MCF 10A (cell line): ENCODE measurements at regions not wholly inside any gene's neighbourhood (a gene's known extent, or its start where the extent isn't known, plus 50 kb on each side); places are given as distances from the start of the nearest gene placed in this dataset.
A peak's percentile ranks its signal among the peaks of the same experiment; 100 is the strongest.
"Not testable (repeated sequence)": the region's sequence is repeated elsewhere in the genome, so short reads cannot be mapped to it uniquely, and the experiment has no call there.

Experiments
- BruUV-seq: library from RNA; stranded (reverse); fragments of 400-500 nt; replicated peaks from 2 replicates; lab custom pipeline; 2021; lab: Mats Ljungman, UMichigan
- CTCF ChIA-PET: fragments of 300-600 bp; sonication (Branson Sonifier 250); formaldehyde crosslinking; extraction: SDS; loops from one replicate; lab custom pipeline; 2021; ENCODE audit warnings: antibody characterized with exemption, inconsistent platforms; lab: Yijun Ruan, JAX
- POLR2A ChIA-PET: fragments of 300-600, 350-650 bp; sonication (Branson Sonifier 250); formaldehyde crosslinking; extraction: SDS; loops from one replicate; lab custom pipeline; 2020; ENCODE audit warnings: antibody characterized with exemption, inconsistent platforms; lab: Yijun Ruan, JAX
- DNase-seq: peaks from one replicate; pipeline ENCODE4 v3.0.0-alpha.2; 2018; ENCODE audit not compliant: unreplicated experiment
- H3K27ac Mint-ChIP-seq: one replicate; pipeline ENCODE4 v1.8.0; 2022; ENCODE audit warnings: mild to moderate bottlenecking, low read depth, mixed read lengths; ENCODE audit not compliant: unreplicated experiment
- H3K27me3 Mint-ChIP-seq: one replicate; pipeline ENCODE4 v1.8.0; 2022; ENCODE audit warnings: mixed read lengths; ENCODE audit not compliant: insufficient read depth, unreplicated experiment
- H3K36me3 Mint-ChIP-seq: one replicate; pipeline ENCODE4 v1.8.0; 2022; ENCODE audit warnings: mild to moderate bottlenecking, moderate library complexity, mixed read lengths; ENCODE audit not compliant: insufficient read depth, unreplicated experiment
- H3K4me1 Mint-ChIP-seq: one replicate; pipeline ENCODE4 v1.8.0; 2022; ENCODE audit warnings: mixed read lengths; ENCODE audit not compliant: insufficient read depth, unreplicated experiment
- H3K4me3 Mint-ChIP-seq: one replicate; pipeline ENCODE4 v1.8.0; 2022; ENCODE audit warnings: mild to moderate bottlenecking, moderate library complexity, mixed read lengths; ENCODE audit not compliant: unreplicated experiment
- H3K9me3 Mint-ChIP-seq: one replicate; pipeline ENCODE4 v1.8.0; 2022; ENCODE audit warnings: mixed read lengths; ENCODE audit not compliant: unreplicated experiment
- CTCF ChIP-seq: fragments of 200-600 bp; IDR thresholded peaks from one replicate; pipeline ENCODE4 v1.8.0; 2022; ENCODE audit warnings: antibody characterized with exemption, mild to moderate bottlenecking; ENCODE audit not compliant: unreplicated experiment
- intact Hi-C: fragments of 100-400 bp; cut with micrococcal nuclease; formaldehyde crosslinking; loops from 2 replicates; pipeline ENCODE4 v1.14.1; 2022

GRCh38 chr5:17860660-17861315 is 226.5 kb downstream of the TAF11L14 start:
- ChIA-PET CTCF (no interaction called here), POLR2A (no interaction called here)
- H3K9me3 Mint-ChIP-seq: peaks cover 27% of the 10 kb centered on the region
- peak; percentile 51 for DNase-seq
- no peak for TF ChIP-seq CTCF
- no TSS peak for BruUV-seq
- peak overlapping the region; percentile 46 for H3K27ac Mint-ChIP-seq
- no peak overlapping the region for H3K4me3 Mint-ChIP-seq
- no peaks in the 10 kb centered on the region for H3K27me3 Mint-ChIP-seq
- H3K4me1 Mint-ChIP-seq: peaks cover 11% of the 10 kb centered on the region
- intact Hi-C loops: no loop called here
- H3K36me3 Mint-ChIP-seq: no peaks in the 10 kb centered on the region

- H3K27ac Mint-ChIP-seq, H3K4me3 Mint-ChIP-seq, H3K27me3 Mint-ChIP-seq, intact Hi-C loops, BruUV-seq, H3K36me3 Mint-ChIP-seq, DNase-seq: not testable (repeated sequence)
- ChIA-PET POLR2A (interaction anchor here (0.7 kb wide), 1 partner anchor 17 kb away, joined by 3 read pairs; no protein-coding TSS in a partner anchor), CTCF (interaction anchor here (0.6 to 0.9 kb wide), 2 partner anchors 31 to 92 kb away, joined by 3 read pairs; no protein-coding TSS in a partner anchor)
- H3K4me1 Mint-ChIP-seq: peaks cover 17% of the 10 kb centered on the region
- peaks cover 23% of the 10 kb centered on the region for H3K9me3 Mint-ChIP-seq
Measured at GRCh38 chr5:17864903-17865302, 230.6 kb downstream of the TAF11L14 start.

GRCh38 chr5:17865966-17866365 is 231.7 kb downstream of the TAF11L14 start:
- H3K27ac Mint-ChIP-seq: peak overlapping the region; percentile 37
- CTCF ChIA-PET, H3K4me3 Mint-ChIP-seq, intact Hi-C loops, H3K27me3 Mint-ChIP-seq, POLR2A ChIA-PET, BruUV-seq, H3K4me1 Mint-ChIP-seq, H3K36me3 Mint-ChIP-seq: not testable (repeated sequence)
- peaks cover 23% of the 10 kb centered on the region for H3K9me3 Mint-ChIP-seq
- peak; percentile 27 for DNase-seq

GRCh38 chr5:17872204-17872603 is 237.9 kb downstream of the TAF11L14 start:
- no TSS peak for BruUV-seq
- TF ChIP-seq CTCF: no peak
- intact Hi-C loops: no loop called here
- CTCF ChIA-PET: interaction anchor here (1.2 kb wide), 1 partner anchor 10 kb away, joined by 5 read pairs; no protein-coding TSS in a partner anchor
- H3K36me3 Mint-ChIP-seq: peaks cover 6% of the 10 kb centered on the region
- H3K27ac Mint-ChIP-seq: no peak overlapping the region
- no peaks in the 10 kb centered on the region for H3K27me3 Mint-ChIP-seq
- H3K9me3 Mint-ChIP-seq: peaks cover 8% of the 10 kb centered on the region
- DNase-seq: no peak
- no peak overlapping the region for H3K4me3 Mint-ChIP-seq
- no peaks in the 10 kb centered on the region for H3K4me1 Mint-ChIP-seq
- POLR2A ChIA-PET: no interaction called here

- TF ChIP-seq CTCF: no peak
- Mint-ChIP-seq H3K36me3 (peaks cover 5% of the 10 kb centered on the region), H3K27ac (no peak overlapping the region), H3K4me3 (no peak overlapping the region), H3K27me3 (no peaks in the 10 kb centered on the region), H3K4me1 (peaks cover 10% of the 10 kb centered on the region), H3K9me3 (no peaks in the 10 kb centered on the region)
- ChIA-PET POLR2A (interaction anchor here (0.7 kb wide), 1 partner anchor 27 kb away, joined by 3 read pairs; no protein-coding TSS in a partner anchor), CTCF (interaction anchor here (1.0 kb wide), 1 partner anchor 44 kb away, joined by 3 read pairs; no protein-coding TSS in a partner anchor)
- BruUV-seq: no TSS peak
- DNase-seq: no peak
- intact Hi-C loops: no loop called here
Measured at GRCh38 chr5:17878541-17878940, 244.3 kb downstream of the TAF11L14 start.
